ENCODE measurements at regions not wholly inside any gene's neighbourhood (a gene's known extent, or its start where the extent isn't known, plus 50 kb on each side); places are given as distances from the start of the nearest gene placed in this dataset.

DNA sequence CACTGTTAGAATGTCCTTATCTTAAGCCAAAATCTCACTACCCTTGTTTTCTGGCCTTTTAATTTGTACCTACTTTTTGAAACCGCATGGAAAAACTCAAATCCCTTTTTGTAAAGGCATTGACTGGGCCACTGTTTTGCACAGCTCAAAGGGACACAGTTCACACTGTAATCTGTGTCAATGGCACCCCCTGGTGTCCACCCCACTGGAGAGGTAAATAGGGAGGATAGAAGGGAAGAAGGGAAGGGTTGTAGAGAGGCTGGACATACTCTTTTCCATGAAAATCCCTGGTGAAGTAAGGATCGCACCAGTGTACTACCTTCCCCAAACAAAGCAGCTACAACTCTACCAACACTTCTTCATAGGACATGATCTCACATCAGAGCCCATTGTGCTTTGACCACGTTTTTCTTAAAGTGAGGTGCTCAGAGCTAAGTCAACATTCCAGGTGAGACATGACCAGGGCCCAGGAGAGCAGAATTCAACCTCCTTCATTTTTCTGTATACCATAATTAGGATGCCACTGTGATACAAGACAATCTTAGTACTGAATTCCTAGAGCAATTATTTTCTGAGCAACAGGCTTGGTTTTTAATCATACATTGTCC lies 92.4 kb upstream of the RMDN2 start:
- TF ChIP-seq POLR2AphosphoS5 (IDR thresholded peaks at IDR 0.05), result no peak
- TF ChIP-seq, protein P1, sequence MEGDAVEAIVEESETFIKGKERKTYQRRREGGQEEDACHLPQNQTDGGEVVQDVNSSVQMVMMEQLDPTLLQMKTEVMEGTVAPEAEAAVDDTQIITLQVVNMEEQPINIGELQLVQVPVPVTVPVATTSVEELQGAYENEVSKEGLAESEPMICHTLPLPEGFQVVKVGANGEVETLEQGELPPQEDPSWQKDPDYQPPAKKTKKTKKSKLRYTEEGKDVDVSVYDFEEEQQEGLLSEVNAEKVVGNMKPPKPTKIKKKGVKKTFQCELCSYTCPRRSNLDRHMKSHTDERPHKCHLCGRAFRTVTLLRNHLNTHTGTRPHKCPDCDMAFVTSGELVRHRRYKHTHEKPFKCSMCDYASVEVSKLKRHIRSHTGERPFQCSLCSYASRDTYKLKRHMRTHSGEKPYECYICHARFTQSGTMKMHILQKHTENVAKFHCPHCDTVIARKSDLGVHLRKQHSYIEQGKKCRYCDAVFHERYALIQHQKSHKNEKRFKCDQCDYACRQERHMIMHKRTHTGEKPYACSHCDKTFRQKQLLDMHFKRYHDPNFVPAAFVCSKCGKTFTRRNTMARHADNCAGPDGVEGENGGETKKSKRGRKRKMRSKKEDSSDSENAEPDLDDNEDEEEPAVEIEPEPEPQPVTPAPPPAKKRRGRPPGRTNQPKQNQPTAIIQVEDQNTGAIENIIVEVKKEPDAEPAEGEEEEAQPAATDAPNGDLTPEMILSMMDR (IDR thresholded peaks at IDR 0.05 in 8 of 11, conservative IDR thresholded peaks at IDR 0.05 in 3 of 11), result peak; percentile 78 to 93 (median 84)
- WGBS, 5 donors, result 37 to 51% (median 43%) methylated on average over 3 of the region's 3 CpGs
- intact Hi-C loops (cut with DNase I; ENCODE audit: low total_unique reads), result loop anchor here (2.0 kb wide), 1 partner anchor 418 kb away; no protein-coding TSS in a partner anchor
- DNase-seq, result peak; percentile 93
- H3K9me3 ChIP-seq, result no peaks in the 10 kb centered on the region
- peaks cover 0 to 43% (median 17%) of the 10 kb centered on the region in 6 donors for H3K4me1 ChIP-seq
- no peak overlapping the region for H3K4me3 ChIP-seq
- H3K36me3 ChIP-seq, result no peaks in the 10 kb centered on the region
- H3K27ac ChIP-seq, result peak overlapping the region in 1 of 8 donors; percentile 39
- no peaks in the 10 kb centered on the region for H3K27me3 ChIP-seq (replicated peaks in 1 of 7)

DNA sequence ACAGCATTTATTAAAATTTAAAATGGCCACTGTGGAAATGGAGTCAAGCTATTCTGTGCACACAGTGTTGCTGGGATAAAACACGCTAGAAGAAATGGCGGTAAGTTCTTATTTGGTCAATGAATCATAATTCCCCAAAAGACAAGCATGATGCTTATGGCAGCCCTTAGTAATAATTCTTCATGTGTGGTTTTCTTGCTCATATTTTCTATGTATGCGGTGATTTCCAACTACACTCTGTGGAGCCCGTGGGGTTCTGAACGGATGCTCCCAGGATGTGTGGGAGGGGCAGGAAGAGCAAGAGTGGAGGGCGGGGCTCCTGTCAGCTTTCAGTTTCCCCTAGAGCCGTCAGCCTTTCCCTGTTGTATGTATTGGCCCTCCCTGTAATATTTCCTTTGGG lies 91.7 kb upstream of the RMDN2 start:
- TF ChIP-seq POLR2A (IDR thresholded peaks at IDR 0.05) (no peak), POLR2AphosphoS5 (IDR thresholded peaks at IDR 0.05) (no peak)
- TF ChIP-seq, protein P1 (IDR thresholded peaks at IDR 0.05 in 8 of 11, conservative IDR thresholded peaks at IDR 0.05 in 3 of 11), result no peak
- Histone ChIP-seq H3K4me3 (no peak overlapping the region), H3K4me1 (peaks cover 0 to 37% (median 17%) of the 10 kb centered on the region in 6 donors), H3K27me3 (replicated peaks in 1 of 7) (no peaks in the 10 kb centered on the region), H3K9me3 (no peaks in the 10 kb centered on the region), H3K36me3 (no peaks in the 10 kb centered on the region), H3K27ac (no peak overlapping the region)
- intact Hi-C loops (cut with DNase I; ENCODE audit: low total_unique reads), result loop anchor here (2.0 kb wide), 1 partner anchor 419 kb away; no protein-coding TSS in a partner anchor
- no peak for DNase-seq
- 20 to 43% (median 37%) methylated on average over 7 of the region's 7 CpGs for WGBS, 5 donors

DNA sequence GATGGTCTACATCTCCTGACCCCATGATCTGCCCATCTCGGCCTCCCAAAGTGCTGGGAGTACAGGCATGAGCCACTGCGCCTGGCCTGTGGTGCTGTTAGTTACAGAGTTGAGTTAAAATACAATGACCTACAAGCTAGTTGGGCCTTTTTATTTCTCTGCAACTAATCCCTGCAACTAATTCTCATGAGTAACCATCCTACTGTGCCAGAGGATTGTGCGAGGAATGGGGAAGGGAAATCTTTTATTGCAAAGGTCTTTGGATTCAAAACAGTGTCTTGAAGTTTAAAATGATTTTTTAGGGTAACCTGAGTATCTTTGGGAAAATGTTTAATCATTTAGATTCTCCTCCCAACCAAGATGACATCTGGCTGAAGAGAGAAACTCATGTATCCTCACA lies 88.8 kb upstream of the RMDN2 start:
- no peak overlapping the region for H3K4me3 ChIP-seq
- no peak overlapping the region for H3K27ac ChIP-seq
- WGBS, 5 donors, result 75 to 100% (median 99%) methylated on average over 3 of the region's 3 CpGs
- intact Hi-C loops (cut with DNase I; ENCODE audit: low total_unique reads), result no loop called here
- no peak for TF ChIP-seq POLR2A (IDR thresholded peaks at IDR 0.05)
- TF ChIP-seq, protein P1 (IDR thresholded peaks at IDR 0.05 in 8 of 11, conservative IDR thresholded peaks at IDR 0.05 in 3 of 11), result no peak
- TF ChIP-seq POLR2AphosphoS5 (IDR thresholded peaks at IDR 0.05), result no peak
- H3K36me3 ChIP-seq, result no peaks in the 10 kb centered on the region
- DNase-seq, result no peak
- H3K4me1 ChIP-seq, result peaks cover 0 to 20% (median 5%) of the 10 kb centered on the region in 6 donors
- no peaks in the 10 kb centered on the region for H3K9me3 ChIP-seq
- no peaks in the 10 kb centered on the region for H3K27me3 ChIP-seq (replicated peaks in 1 of 7)

DNA sequence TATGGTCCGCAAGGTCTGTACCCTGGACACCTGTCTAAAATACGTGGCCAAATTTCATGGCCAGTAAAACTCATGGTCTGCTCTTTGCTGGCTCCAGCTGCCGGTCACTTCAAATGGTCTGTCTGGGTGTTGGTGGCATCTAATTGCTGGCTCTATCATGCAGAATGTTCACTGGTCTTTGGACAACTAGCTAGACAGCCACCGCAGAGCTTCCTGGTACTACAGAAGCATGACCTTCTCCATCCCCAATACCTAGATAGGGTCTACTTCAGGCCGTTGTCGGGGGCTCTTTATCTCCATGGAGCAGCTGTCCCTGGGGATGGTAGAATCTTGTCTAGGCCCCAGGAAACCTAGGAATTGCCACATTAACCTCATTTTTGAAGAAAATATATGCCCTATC lies 88.4 kb upstream of the RMDN2 start:
- intact Hi-C loops (cut with DNase I; ENCODE audit: low total_unique reads), result no loop called here
- TF ChIP-seq POLR2A (IDR thresholded peaks at IDR 0.05) (no peak), POLR2AphosphoS5 (IDR thresholded peaks at IDR 0.05) (no peak)
- TF ChIP-seq, protein P1 (IDR thresholded peaks at IDR 0.05 in 8 of 11, conservative IDR thresholded peaks at IDR 0.05 in 3 of 11), result no peak
- WGBS, 5 donors, result 87 to 93% (median 91%) methylated on average over 6 of the region's 6 CpGs

More for the DNA sequence above, 88.4 kb upstream of the RMDN2 start:
- DNase-seq, result no peak
- Histone ChIP-seq H3K4me3 (no peak overlapping the region), H3K36me3 (no peaks in the 10 kb centered on the region), H3K9me3 (no peaks in the 10 kb centered on the region), H3K4me1 (peaks cover 0 to 20% (median 4%) of the 10 kb centered on the region in 6 donors), H3K27ac (no peak overlapping the region), H3K27me3 (replicated peaks in 1 of 7) (no peaks in the 10 kb centered on the region)
